HepG2 (cell line): ENCODE measurements at regions not wholly inside any gene's neighbourhood (a gene's known extent, or its start where the extent isn't known, plus 50 kb on each side); places are given as distances from the start of the nearest gene placed in this dataset.

Experiments
- ATAC-seq: fragments of 200-7000 bp; cut with Tn5 transposase; 3 replicates; pipeline ENCODE4 v1.9.1; 2020; ENCODE audit warnings: mild to moderate bottlenecking, moderate library complexity
- BruUV-seq: library from RNA; stranded (reverse); fragments of 400-500 nt; replicated peaks from 2 replicates; lab custom pipeline; 2021; lab: Mats Ljungman, UMichigan
- CTCF ChIA-PET: fragments of 300-600 bp; formaldehyde crosslinking; extraction: SDS; loops from one replicate; lab custom pipeline; 2021; ENCODE audit warnings: low total read pairs, inconsistent platforms, low intra/inter-chr PET ratio; lab: Yijun Ruan, JAX
- POLR2A ChIA-PET: fragments of 350-600 bp; sonication (Branson Sonifier 250); formaldehyde crosslinking; loops from one replicate; lab custom pipeline; 2020; ENCODE audit warnings: antibody characterized with exemption, inconsistent platforms; lab: Yijun Ruan, JAX
- DNase-seq: peaks from one replicate; pipeline ENCODE4 v3.0.0-alpha.2; 2015; ENCODE audit warnings: low spot score
- FAIRE-seq: peaks from 3 replicates; lab custom pipeline; 2011; peaks lifted over from hg19 to GRCh38; lab: Jason Lieb, UNC
- H2AFZ ChIP-seq: one replicate; pipeline ENCODE4 v1.6.1; 2011; ENCODE audit warnings: low read length, inconsistent platforms
- H3K27ac ChIP-seq: fragments of 300-600 bp; 3 replicates; pipeline ENCODE4 v1.8.0; 2011; ENCODE audit warnings: mixed run types, mild to moderate bottlenecking, mixed read lengths, low read length, inconsistent platforms; ENCODE audit not compliant: insufficient read depth; ENCODE audit errors: extremely low read length
- H3K27me3 ChIP-seq, 2 experiments: fragments of 200-600 bp in 1 of 2; 2 replicates in 1 of 2; 3 replicates in 1 of 2; pipeline versions ENCODE4 v1.6.0 to v1.8.0; 2011; ENCODE audit warnings: low read length in 2 of 2, mild to moderate bottlenecking in 2 of 2, moderate library complexity in 2 of 2, inconsistent platforms in 1 of 2; ENCODE audit not compliant: insufficient read depth in 2 of 2, control insufficient read depth in 1 of 2
- H3K36me3 ChIP-seq, 2 experiments: fragments of 200-600 bp in 1 of 2; replicated peaks in 1 of 2; 2 replicates in 1 of 2; 3 replicates in 1 of 2; pipeline versions ENCODE4 v1.5.1 to v1.8.0; 2011; ENCODE audit warnings: low read length in 2 of 2, inconsistent platforms in 1 of 2; ENCODE audit not compliant: insufficient read depth in 2 of 2, control insufficient read depth in 1 of 2
- H3K4me1 ChIP-seq: 2 replicates; pipeline ENCODE4 v1.5.1; 2012; ENCODE audit warnings: low read length, inconsistent platforms; ENCODE audit not compliant: insufficient read depth
- H3K4me2 ChIP-seq: 2 replicates; pipeline ENCODE4 v1.6.0; 2011; ENCODE audit warnings: low read depth, low read length, inconsistent platforms
- H3K4me3 ChIP-seq, 3 experiments: fragments of 200-600 bp in 1 of 3; sonication (generic), shearing (Covaris generic) in 1 of 3; replicated peaks in 1 of 3; 2 replicates each; pipeline ENCODE4 v1.5.1; 2011 to 2016; ENCODE audit warnings: low read length in 3 of 3, inconsistent platforms in 2 of 3, low read depth in 2 of 3, mild to moderate bottlenecking in 2 of 3, control low read depth in 1 of 3, mixed read lengths in 1 of 3; ENCODE audit not compliant: insufficient read depth in 1 of 3
- H3K79me2 ChIP-seq: one replicate; pipeline ENCODE4 v1.6.1; 2011; ENCODE audit warnings: low read length, inconsistent platforms; ENCODE audit not compliant: insufficient read depth
- H3K9ac ChIP-seq: 2 replicates; pipeline ENCODE4 v1.6.0; 2011; ENCODE audit warnings: mild to moderate bottlenecking, low read depth, low read length, inconsistent platforms; ENCODE audit not compliant: insufficient read depth
- H3K9me3 ChIP-seq: 2 replicates; pipeline ENCODE4 v1.5.1; 2012; ENCODE audit warnings: mild to moderate bottlenecking, low read length
- H4K20me1 ChIP-seq: 2 replicates; pipeline ENCODE4 v1.6.0; 2011; ENCODE audit warnings: inconsistent platforms, mild to moderate bottlenecking, low read length, moderate library complexity; ENCODE audit not compliant: insufficient read depth
- NCOA2 ChIP-seq: sonication (generic); formaldehyde crosslinking; IDR thresholded peaks from 2 replicates; pipeline ENCODE4 v1.8.0; 2022; ENCODE audit warnings: inconsistent platforms
- PHF5A ChIP-seq: IDR thresholded peaks from one replicate; pipeline ENCODE4 v1.6.1; 2018; ENCODE audit warnings: low read depth, missing genetic modification reagents; ENCODE audit not compliant: unreplicated experiment
- SALL2 ChIP-seq: sonication (generic); formaldehyde crosslinking; IDR thresholded peaks from 2 replicates; pipeline ENCODE4 v1.8.1; 2023; ENCODE audit warnings: mild to moderate bottlenecking, missing genetic modification reagents, inconsistent platforms
- SMAD9 ChIP-seq: sonication (generic); formaldehyde crosslinking; IDR thresholded peaks from 2 replicates; pipeline ENCODE4 v1.5.1; 2020; ENCODE audit warnings: mild to moderate bottlenecking, missing genetic modification reagents
- ZFP36L2 ChIP-seq: sonication (generic); formaldehyde crosslinking; IDR thresholded peaks from 2 replicates; pipeline ENCODE4 v1.4.0; 2020; ENCODE audit warnings: missing genetic modification reagents
- ZNF350 ChIP-seq: sonication (generic); formaldehyde crosslinking; IDR thresholded peaks from 2 replicates; pipeline ENCODE4 v1.4.0; 2020; ENCODE audit warnings: mild to moderate bottlenecking, low read depth, missing genetic modification reagents, borderline replicate concordance
- WGBS: methylation state at CpG from one replicate; pipeline ENCODE4 v1.1.6; 2017; ENCODE audit warnings: low lambda C conversion rate; 5-methylcytosine and 5-hydroxymethylcytosine counted together
- in situ Hi-C: cut with HindIII; loops from 2 replicates; pipeline ENCODE4 v1.10.0; 2017; ENCODE audit warnings: low pct_unique_long_range_greater_than_20kb; ENCODE audit not compliant: extremely low pct_ligation_motif_present
- intact Hi-C: fragments of 100-400 bp; cut with micrococcal nuclease; formaldehyde crosslinking; loops from one replicate; pipeline ENCODE4 v1.10.0; 2022; ENCODE audit not compliant: unreplicated experiment
- TF ChIP-seq, protein P1 (sequence below): sonication (generic); formaldehyde crosslinking; IDR thresholded peaks from 2 replicates; pipeline ENCODE4 v1.5.0; 2020; ENCODE audit warnings: missing genetic modification reagents, mild to moderate bottlenecking, borderline replicate concordance
- TF ChIP-seq, protein P2 (sequence below): sonication (generic); formaldehyde crosslinking; IDR thresholded peaks from 2 replicates; pipeline ENCODE4 v1.4.0; 2020; ENCODE audit warnings: missing genetic modification reagents
- TF ChIP-seq, protein P3 (sequence below): sonication (generic); formaldehyde crosslinking; IDR thresholded peaks from 2 replicates; pipeline ENCODE4 v1.4.0; 2020; ENCODE audit warnings: missing genetic modification reagents

- TF ChIP-seq SMAD9 (CRISPR knock-in tag) (no peak), SALL2 (CRISPR knock-in tag) (no peak)
Observed at GRCh38 chr18:1965541-1965940, 605.8 kb downstream of the METTL4 start (continued).

DNA sequence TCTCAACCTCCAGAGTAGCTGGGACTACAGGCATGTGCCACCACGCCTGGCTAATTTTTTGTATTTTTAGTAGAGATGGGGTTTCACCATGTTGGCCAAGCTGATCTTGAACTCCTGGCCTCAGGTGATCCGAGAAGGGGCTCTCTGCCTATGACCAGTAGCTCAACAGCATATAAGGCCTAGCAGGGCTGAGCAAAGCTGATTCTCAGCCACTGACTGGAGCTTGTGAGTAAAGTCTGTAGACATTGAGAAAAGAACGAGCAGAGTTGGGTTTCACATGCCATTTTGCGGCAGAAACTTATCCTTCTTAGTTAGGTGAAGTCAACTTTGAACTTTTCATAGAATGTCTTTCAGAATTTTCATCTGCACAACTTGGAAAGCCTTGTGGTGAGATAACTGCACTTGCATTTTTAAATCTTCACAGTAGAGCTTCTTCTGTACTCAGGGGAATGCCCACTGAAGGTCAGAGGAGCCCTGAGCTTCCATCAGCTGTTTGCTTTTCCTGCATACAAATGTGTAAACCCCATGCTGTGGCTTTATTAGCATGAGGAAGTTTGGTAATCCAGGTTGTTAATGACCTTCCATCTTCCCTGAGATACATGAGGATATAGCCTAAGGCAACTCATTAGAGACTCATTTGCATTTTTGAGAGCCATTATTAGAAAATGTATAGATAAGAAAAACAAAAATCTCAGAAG, 602.4 kb downstream of the METTL4 start:
- FAIRE-seq (no peak), DNase-seq (no peak), ATAC-seq (no peak)
- 10% methylated on average over 4 of the region's 4 CpGs for WGBS
- Histone ChIP-seq H3K4me1 (peaks cover 7% of the 10 kb centered on the region; the same call in 1 of the 2 replicates), H3K9me3 (no peaks in the 10 kb centered on the region), H3K36me3 (no peaks in the 10 kb centered on the region), H4K20me1 (no peaks in the 10 kb centered on the region), H3K4me2 (no peak overlapping the region), H2AFZ (no peak overlapping the region), H3K27ac (no peak overlapping the region), H3K27me3 (no peaks in the 10 kb centered on the region), H3K4me3 (no peak overlapping the region), H3K9ac (no peak overlapping the region), H3K79me2 (no peaks in the 10 kb centered on the region)
- no TSS peak for BruUV-seq
- ChIA-PET POLR2A (no interaction called here), CTCF (no interaction called here)
- intact Hi-C loops: no loop called here
- TF ChIP-seq PHF5A: no peak
- TF ChIP-seq, protein P1, sequence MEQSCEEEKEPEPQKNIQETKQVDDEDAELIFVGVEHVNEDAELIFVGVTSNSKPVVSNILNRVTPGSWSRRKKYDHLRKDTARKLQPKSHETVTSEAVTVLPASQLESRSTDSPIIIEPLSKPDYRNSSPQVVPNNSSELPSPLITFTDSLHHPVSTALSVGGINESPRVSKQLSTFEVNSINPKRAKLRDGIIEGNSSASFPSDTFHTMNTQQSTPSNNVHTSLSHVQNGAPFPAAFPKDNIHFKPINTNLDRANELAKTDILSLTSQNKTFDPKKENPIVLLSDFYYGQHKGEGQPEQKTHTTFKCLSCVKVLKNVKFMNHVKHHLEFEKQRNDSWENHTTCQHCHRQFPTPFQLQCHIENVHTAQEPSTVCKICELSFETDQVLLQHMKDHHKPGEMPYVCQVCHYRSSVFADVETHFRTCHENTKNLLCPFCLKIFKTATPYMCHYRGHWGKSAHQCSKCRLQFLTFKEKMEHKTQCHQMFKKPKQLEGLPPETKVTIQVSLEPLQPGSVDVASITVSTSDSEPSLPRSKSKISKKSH (CRISPR knock-in tag): no peak
- TF ChIP-seq, protein P2, sequence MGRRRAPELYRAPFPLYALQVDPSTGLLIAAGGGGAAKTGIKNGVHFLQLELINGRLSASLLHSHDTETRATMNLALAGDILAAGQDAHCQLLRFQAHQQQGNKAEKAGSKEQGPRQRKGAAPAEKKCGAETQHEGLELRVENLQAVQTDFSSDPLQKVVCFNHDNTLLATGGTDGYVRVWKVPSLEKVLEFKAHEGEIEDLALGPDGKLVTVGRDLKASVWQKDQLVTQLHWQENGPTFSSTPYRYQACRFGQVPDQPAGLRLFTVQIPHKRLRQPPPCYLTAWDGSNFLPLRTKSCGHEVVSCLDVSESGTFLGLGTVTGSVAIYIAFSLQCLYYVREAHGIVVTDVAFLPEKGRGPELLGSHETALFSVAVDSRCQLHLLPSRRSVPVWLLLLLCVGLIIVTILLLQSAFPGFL (CRISPR knock-in tag): no peak
- TF ChIP-seq ZNF350 (CRISPR knock-in tag): no peak
- no peak for TF ChIP-seq NCOA2 (CRISPR knock-in tag)
- TF ChIP-seq, protein P3, sequence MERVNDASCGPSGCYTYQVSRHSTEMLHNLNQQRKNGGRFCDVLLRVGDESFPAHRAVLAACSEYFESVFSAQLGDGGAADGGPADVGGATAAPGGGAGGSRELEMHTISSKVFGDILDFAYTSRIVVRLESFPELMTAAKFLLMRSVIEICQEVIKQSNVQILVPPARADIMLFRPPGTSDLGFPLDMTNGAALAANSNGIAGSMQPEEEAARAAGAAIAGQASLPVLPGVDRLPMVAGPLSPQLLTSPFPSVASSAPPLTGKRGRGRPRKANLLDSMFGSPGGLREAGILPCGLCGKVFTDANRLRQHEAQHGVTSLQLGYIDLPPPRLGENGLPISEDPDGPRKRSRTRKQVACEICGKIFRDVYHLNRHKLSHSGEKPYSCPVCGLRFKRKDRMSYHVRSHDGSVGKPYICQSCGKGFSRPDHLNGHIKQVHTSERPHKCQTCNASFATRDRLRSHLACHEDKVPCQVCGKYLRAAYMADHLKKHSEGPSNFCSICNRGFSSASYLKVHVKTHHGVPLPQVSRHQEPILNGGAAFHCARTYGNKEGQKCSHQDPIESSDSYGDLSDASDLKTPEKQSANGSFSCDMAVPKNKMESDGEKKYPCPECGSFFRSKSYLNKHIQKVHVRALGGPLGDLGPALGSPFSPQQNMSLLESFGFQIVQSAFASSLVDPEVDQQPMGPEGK (CRISPR knock-in tag): no peak
- TF ChIP-seq ZFP36L2 (CRISPR knock-in tag): no peak
- in situ Hi-C loops: no loop called here
